Left lobe of liver (tissue), 2 donors: ENCODE measurements at regions not wholly inside any gene's neighbourhood (a gene's known extent, or its start where the extent isn't known, plus 50 kb on each side); places are given as distances from the start of the nearest gene placed in this dataset.
A peak's percentile ranks its signal among the peaks of the same experiment; 100 is the strongest.

ENCODE experiments used
- ATAC-seq: fragments of 200-7000 bp; cut with Tn5 transposase; one replicate; pipeline ENCODE4 v1.9.1; 2020; ENCODE audit warnings: mild to moderate bottlenecking, moderate library complexity
- DNase-seq: peaks from one replicate; pipeline ENCODE4 v3.0.0-alpha.2; 2020; ENCODE audit warnings: low spot score
- donor health status: DM: no; HTN: no; CAD: no; lungs with moderate emphysema.
- donor health status: DM: no; HTN: yes; CAD: no.

DNA sequence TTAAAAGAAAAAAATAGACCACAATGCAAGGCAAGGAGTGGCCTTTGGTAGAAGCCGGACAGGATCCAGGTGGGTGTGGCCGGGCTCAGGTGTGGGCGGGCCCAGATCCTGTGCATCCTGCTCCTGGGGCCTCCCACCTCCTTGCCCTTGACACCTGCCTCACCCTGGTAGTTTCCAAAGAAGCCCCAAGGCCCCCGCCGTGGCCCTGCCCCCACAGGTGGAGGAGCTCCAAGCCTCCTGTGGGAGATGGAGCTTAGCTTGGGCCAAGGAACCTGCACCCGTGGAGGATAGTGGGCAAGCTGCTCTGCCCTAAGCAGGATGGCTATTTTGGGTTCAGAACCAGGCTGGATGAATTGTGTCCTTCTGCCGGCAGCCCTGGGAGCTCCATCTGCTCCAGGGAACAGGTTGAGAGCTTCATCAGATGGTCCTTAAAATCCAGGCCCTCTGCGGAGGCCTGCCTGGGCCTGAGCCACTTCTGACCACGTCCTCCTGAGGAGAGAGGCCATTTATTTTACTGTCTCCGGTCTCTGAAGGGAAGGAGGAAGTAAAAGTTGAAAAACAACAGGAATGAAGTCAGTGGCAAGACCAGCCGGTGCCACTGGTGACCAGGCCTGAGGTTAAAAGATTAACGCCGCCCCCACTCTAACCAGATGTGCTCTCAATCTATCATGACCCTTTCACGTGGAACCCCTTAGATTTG is 53.9 kb upstream of the KLF13 start:
- DNase-seq, result peak; percentile 46
- ATAC-seq, result no peak

DNA sequence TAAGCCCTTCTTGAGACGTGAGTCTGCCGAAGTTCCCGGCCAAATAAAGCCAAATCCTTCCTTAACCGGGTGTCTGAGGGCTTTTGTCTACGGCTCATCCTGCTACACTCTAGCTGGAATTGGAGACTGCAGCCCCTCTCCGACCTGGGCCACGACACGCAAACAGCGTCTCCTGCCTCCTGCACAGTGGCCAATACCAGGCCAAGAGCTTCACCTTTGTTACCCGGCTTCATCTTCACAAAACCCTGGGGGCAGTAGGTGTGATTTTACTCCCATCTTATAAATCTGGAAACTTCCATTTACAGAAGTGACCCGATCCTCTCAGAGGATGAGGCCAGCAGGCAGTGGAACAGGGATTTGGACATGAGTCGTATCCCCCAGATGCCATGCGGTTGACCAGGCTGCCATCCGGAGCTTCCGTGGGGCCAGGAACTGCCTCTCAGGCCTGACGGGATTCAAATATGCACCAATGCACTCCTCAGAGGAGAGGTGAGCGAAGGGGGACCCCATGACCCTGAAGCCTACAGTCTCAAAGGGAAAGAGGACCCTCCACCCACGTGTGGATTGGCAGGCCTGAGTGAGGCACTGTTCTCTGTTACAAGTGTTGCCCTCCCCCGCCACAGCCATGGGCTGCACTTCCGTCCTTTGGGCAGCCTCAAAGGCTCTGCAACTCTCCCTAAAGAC is 53.2 kb upstream of the KLF13 start:
- DNase-seq (peak; percentile 43), ATAC-seq (no peak)

- DNase-seq, result peak; percentile 41
- no peak for ATAC-seq
These were observed 51.9 kb upstream of the KLF13 start for GRCh38 chr15:31274496-31275330.

DNA sequence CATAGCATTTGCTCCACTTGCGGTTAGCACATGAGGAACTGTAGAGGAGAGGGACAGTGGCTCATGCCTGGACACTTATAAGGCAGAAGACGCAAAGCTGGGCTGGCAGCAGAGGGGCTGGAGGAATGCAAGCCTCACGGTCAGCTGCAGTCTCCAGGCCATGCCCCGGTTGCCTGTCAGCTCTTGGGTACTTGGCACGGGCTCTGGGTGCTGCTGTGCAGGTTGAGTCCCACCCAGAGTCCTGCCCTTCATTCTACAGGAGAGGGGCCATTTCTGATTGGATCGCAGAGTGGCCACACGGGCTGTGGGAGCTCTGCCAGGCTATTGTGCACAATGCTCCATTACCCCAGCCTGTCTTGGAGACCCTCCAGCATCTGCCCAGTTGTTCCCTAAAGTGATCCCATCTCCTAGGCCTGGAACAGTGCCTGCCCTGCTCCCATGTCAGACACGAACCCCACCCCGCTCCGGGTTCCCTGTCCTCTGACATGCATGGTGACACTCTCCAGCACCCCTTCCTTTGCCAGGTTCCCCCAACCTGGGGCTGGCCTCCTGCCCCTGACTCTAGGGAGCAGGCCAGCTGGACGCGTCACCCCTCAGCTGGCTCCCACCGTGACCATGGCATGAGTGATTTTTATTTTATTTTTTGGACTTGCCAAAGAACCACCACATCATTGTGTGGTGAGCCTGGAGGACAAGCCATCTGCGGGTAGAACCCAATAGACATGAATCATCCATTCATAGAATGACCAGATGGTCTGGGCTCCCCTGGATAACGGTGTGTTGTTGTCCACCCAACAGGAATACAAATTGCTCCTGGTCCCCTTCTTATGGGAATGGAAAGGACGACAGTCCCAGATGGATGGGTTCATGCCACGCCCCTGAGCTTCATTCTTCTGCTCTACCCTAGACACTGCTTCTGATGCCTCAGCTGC is 51.0 kb upstream of the KLF13 start:
- no peak for ATAC-seq
- peak; percentile 44 for DNase-seq

- DNase-seq (peak; percentile 45), ATAC-seq (no peak)
These were observed 49.9 kb upstream of the KLF13 start for GRCh38 chr15:31276596-31277298.
